RCC 7860 (cell line): ENCODE measurements at regions not wholly inside any gene's neighbourhood (a gene's known extent, or its start where the extent isn't known, plus 50 kb on each side); places are given as distances from the start of the nearest gene placed in this dataset.
"Not testable (repeated sequence)": the region's sequence is repeated elsewhere in the genome, so short reads cannot be mapped to it uniquely, and the experiment has no call there.

Experiments
- DNase-seq: peaks from one replicate; pipeline ENCODE4 v3.0.0-alpha.2; 2015; ENCODE audit warnings: low spot score
- FAIRE-seq: peaks from 2 replicates; lab custom pipeline; 2012; peaks lifted over from hg19 to GRCh38; lab: Jason Lieb, UNC

GRCh38 chr2:105691947-105692390, 52.7 kb upstream of the NCK2 start:
- DNase-seq (no peak), FAIRE-seq (no peak)

GRCh38 chr2:105690566-105690965, 54.1 kb upstream of the NCK2 start:
- no peak for DNase-seq
- no peak for FAIRE-seq

- no peak for DNase-seq
- FAIRE-seq, result no peak
These were observed 55.2 kb upstream of the NCK2 start for GRCh38 chr2:105689484-105689883.

- FAIRE-seq (no peak), DNase-seq (no peak)
These were observed 55.8 kb upstream of the NCK2 start for GRCh38 chr2:105688946-105689345.

GRCh38 chr2:105686588-105686987, 58.1 kb upstream of the NCK2 start:
- FAIRE-seq (no peak), DNase-seq (no peak)

- no peak for DNase-seq
These were observed 61.7 kb upstream of the NCK2 start for GRCh38 chr2:105683011-105683492.

GRCh38 chr2:105682401-105682800, 62.3 kb upstream of the NCK2 start:
- no peak for FAIRE-seq
- DNase-seq, result no peak

More at GRCh38 chr2:105683011-105683492, 61.7 kb upstream of the NCK2 start:
- FAIRE-seq, result no peak

- DNase-seq, result no peak
- no peak for FAIRE-seq
These were observed 62.8 kb upstream of the NCK2 start for GRCh38 chr2:105681927-105682326.

GRCh38 chr2:105680357-105680756, 64.4 kb upstream of the NCK2 start:
- DNase-seq (no peak), FAIRE-seq (no peak)

- DNase-seq (no peak), FAIRE-seq (no peak)
These were observed 66.4 kb upstream of the NCK2 start for GRCh38 chr2:105678346-105678745.

- no peak for DNase-seq
These were observed 66.8 kb upstream of the NCK2 start for GRCh38 chr2:105677901-105678300.

GRCh38 chr2:105675841-105676240, 68.9 kb upstream of the NCK2 start:
- FAIRE-seq (no peak), DNase-seq (no peak)

More at GRCh38 chr2:105677901-105678300, 66.8 kb upstream of the NCK2 start:
- FAIRE-seq, result no peak

- no peak for FAIRE-seq
- DNase-seq, result no peak
These were observed 69.7 kb upstream of the NCK2 start for GRCh38 chr2:105674859-105675541.

- DNase-seq (no peak), FAIRE-seq (no peak)
These were observed 70.3 kb upstream of the NCK2 start for GRCh38 chr2:105674401-105674800.

- peak; percentile 76 for FAIRE-seq
These were observed 73.6 kb upstream of the NCK2 start for GRCh38 chr2:105671156-105671555.

GRCh38 chr2:105669384-105669891, 75.3 kb upstream of the NCK2 start:
- DNase-seq (no peak), FAIRE-seq (no peak)

More at GRCh38 chr2:105671156-105671555, 73.6 kb upstream of the NCK2 start:
- DNase-seq, result peak; percentile 34

GRCh38 chr2:105665480-105665879, 79.2 kb upstream of the NCK2 start:
- no peak for DNase-seq
- no peak for FAIRE-seq

GRCh38 chr2:105660489-105660888, 84.2 kb upstream of the NCK2 start:
- no peak for DNase-seq
- FAIRE-seq, result no peak

- FAIRE-seq, result not testable (repeated sequence)
These were observed 88.7 kb upstream of the NCK2 start for GRCh38 chr2:105655723-105656606.

GRCh38 chr2:105655244-105655643, 89.5 kb upstream of the NCK2 start:
- no peak for DNase-seq

More at GRCh38 chr2:105655723-105656606, 88.7 kb upstream of the NCK2 start:
- DNase-seq, result not testable (repeated sequence)

GRCh38 chr2:105654474-105655004, 90.2 kb upstream of the NCK2 start:
- DNase-seq (no peak), FAIRE-seq (no peak)

More at GRCh38 chr2:105655244-105655643, 89.5 kb upstream of the NCK2 start:
- no peak for FAIRE-seq
